Parathyroid adenoma (tissue), 2 donors: ENCODE measurements at regions not wholly inside any gene's neighbourhood (a gene's known extent, or its start where the extent isn't known, plus 50 kb on each side); places are given as distances from the start of the nearest gene placed in this dataset.

ENCODE experiments used
- H2AFZ ChIP-seq: fragments of 300-600 bp; sonication (generic); one replicate; pipeline ENCODE4 v1.7.0; 2017; ENCODE audit warnings: antibody characterized with exemption, mild to moderate bottlenecking
- H3K27ac ChIP-seq: fragments of 300-600 bp; sonication (generic); one replicate; pipeline ENCODE4 v1.7.0; 2017
- H3K27me3 ChIP-seq: fragments of 300-600 bp; sonication (generic); one replicate; pipeline ENCODE4 v1.7.0; 2017; ENCODE audit warnings: low read length; ENCODE audit not compliant: control insufficient read depth, insufficient read depth
- H3K36me3 ChIP-seq: fragments of 300-600 bp; sonication (generic); one replicate; pipeline ENCODE4 v1.7.0; 2017; ENCODE audit warnings: low read length; ENCODE audit not compliant: control insufficient read depth, insufficient read depth
- H3K4me1 ChIP-seq: fragments of 300-600 bp; sonication (generic); one replicate; pipeline ENCODE4 v1.7.0; 2017; ENCODE audit warnings: control low read depth
- H3K4me2 ChIP-seq: fragments of 300-600 bp; sonication (generic); one replicate; pipeline ENCODE4 v1.7.0; 2017; ENCODE audit warnings: low read length
- H3K4me3 ChIP-seq: fragments of 300-600 bp; sonication (generic); one replicate; pipeline ENCODE4 v1.7.0; 2017; ENCODE audit warnings: low read depth, low read length
- H3K79me2 ChIP-seq: fragments of 300-600 bp; sonication (generic); one replicate; pipeline ENCODE4 v1.7.0; 2017; ENCODE audit warnings: control low read depth
- H3K9ac ChIP-seq: fragments of 300-600 bp; sonication (generic); one replicate; pipeline ENCODE4 v1.7.0; 2017; ENCODE audit warnings: mild to moderate bottlenecking
- H3K9me3 ChIP-seq: fragments of 300-600 bp; sonication (generic); one replicate; pipeline ENCODE4 v1.7.0; 2017; ENCODE audit warnings: low read length; ENCODE audit not compliant: control insufficient read depth
- TF ChIP-seq, protein P1 (sequence below): fragments of 300-600 bp; sonication (generic); IDR thresholded peaks from one replicate; pipeline ENCODE4 v1.7.0; 2017; ENCODE audit warnings: antibody characterized with exemption, mild to moderate bottlenecking
- donor health status: primary hyperparathyroidism.

DNA sequence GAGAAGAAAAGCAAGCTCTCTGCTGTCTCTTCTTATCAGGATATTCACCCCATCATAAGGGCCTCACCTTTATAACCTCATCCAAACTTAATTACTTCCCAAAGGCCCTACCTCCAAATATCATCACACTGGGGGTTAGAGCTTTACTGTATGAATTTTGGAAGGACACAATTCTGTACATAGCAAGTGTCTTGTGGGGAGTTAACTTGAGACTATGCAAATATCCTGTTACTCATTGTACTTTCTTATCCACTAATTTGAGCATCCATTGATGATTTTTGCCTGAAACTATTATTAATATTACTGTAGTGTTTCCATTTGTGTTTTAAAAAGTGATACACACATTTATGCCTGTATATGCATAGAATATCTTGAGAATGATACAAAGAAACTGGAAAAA is 129.1 kb upstream of the IVNS1ABP start:
- H3K27ac ChIP-seq, result no peak overlapping the region
- H3K36me3 ChIP-seq, result no peaks in the 10 kb centered on the region
- H3K79me2 ChIP-seq, result no peaks in the 10 kb centered on the region
- no peaks in the 10 kb centered on the region for H3K4me1 ChIP-seq
- H3K9ac ChIP-seq, result no peak overlapping the region
- TF ChIP-seq, protein P1, sequence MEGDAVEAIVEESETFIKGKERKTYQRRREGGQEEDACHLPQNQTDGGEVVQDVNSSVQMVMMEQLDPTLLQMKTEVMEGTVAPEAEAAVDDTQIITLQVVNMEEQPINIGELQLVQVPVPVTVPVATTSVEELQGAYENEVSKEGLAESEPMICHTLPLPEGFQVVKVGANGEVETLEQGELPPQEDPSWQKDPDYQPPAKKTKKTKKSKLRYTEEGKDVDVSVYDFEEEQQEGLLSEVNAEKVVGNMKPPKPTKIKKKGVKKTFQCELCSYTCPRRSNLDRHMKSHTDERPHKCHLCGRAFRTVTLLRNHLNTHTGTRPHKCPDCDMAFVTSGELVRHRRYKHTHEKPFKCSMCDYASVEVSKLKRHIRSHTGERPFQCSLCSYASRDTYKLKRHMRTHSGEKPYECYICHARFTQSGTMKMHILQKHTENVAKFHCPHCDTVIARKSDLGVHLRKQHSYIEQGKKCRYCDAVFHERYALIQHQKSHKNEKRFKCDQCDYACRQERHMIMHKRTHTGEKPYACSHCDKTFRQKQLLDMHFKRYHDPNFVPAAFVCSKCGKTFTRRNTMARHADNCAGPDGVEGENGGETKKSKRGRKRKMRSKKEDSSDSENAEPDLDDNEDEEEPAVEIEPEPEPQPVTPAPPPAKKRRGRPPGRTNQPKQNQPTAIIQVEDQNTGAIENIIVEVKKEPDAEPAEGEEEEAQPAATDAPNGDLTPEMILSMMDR, result no peak
- H3K4me3 ChIP-seq, result no peak overlapping the region
- no peak overlapping the region for H3K4me2 ChIP-seq
- H3K9me3 ChIP-seq, result no peaks in the 10 kb centered on the region
- H2AFZ ChIP-seq, result no peak overlapping the region
- H3K27me3 ChIP-seq, result no peaks in the 10 kb centered on the region

DNA sequence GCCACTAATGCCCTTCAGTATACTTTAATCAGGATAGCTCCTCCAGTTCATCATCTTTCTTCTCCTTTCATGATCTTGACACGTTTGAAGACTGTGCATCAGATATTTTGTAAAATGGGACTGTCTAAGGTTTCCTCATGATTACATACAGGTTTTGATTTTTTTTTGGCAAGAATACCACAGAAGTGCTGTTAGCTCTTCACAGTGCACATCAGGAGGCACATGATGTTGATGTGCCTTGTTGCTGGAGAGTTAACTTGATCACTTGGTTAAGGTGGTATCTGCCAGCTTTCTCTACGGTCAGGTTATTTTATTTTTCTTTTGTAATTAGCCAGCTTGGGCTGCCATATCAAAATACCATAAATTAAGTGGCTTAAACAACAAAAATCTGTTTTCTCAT is 128.6 kb upstream of the IVNS1ABP start:
- H3K4me2 ChIP-seq, result no peak overlapping the region
- H3K4me1 ChIP-seq, result no peaks in the 10 kb centered on the region
- H3K79me2 ChIP-seq, result no peaks in the 10 kb centered on the region
- no peaks in the 10 kb centered on the region for H3K9me3 ChIP-seq
- H3K4me3 ChIP-seq, result no peak overlapping the region
- H3K27ac ChIP-seq, result no peak overlapping the region
- no peaks in the 10 kb centered on the region for H3K36me3 ChIP-seq
- H2AFZ ChIP-seq, result no peak overlapping the region
- H3K27me3 ChIP-seq, result no peaks in the 10 kb centered on the region
- TF ChIP-seq, protein P1, result no peak
- H3K9ac ChIP-seq, result no peak overlapping the region

DNA sequence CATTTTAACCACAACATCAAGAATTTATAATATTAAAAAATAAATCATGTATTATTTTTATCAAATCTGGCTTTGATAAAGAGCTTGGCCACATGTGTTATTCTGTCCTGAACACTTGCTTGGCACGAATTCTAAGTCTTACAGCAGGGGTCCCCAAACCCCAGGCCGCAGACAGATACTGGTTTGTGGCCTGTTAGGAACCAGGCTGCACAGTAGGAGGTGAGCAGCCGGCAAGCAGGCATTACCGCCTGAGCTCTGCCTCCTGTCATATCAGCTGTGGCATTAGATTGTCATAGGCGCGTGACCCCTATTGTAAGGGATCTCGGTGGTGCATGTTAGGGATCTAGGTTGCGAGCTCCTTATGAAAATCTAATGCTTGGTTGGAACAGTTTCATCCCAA is 127.6 kb upstream of the IVNS1ABP start:
- no peak overlapping the region for H3K4me3 ChIP-seq
- no peaks in the 10 kb centered on the region for H3K4me1 ChIP-seq
- H3K36me3 ChIP-seq, result no peaks in the 10 kb centered on the region
- H3K27me3 ChIP-seq, result no peaks in the 10 kb centered on the region
- TF ChIP-seq, protein P1, result no peak
- H3K9ac ChIP-seq, result no peak overlapping the region
- no peak overlapping the region for H3K27ac ChIP-seq
- no peaks in the 10 kb centered on the region for H3K79me2 ChIP-seq
- no peak overlapping the region for H3K4me2 ChIP-seq
- no peak overlapping the region for H2AFZ ChIP-seq
- H3K9me3 ChIP-seq, result no peaks in the 10 kb centered on the region

DNA sequence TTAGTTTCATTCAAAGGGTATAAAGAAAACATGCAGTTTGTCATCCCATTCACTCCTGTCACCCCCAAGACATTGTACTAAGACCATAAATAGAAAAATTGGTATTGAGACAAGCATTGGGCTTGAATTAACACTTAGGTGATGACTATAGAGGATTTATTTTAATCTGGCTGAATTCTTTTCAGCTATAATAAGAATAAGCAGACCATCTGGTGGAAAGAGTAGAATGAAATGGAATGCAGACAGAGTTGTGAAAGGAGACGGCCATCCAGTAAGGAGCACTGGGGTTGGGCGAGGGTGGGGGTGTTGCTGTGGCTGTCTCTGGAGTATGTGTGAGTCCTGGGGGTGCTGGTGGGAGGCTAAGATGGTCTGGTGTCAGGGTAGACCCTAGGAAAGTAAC is 125.0 kb upstream of the IVNS1ABP start:
- Histone ChIP-seq H3K4me1 (no peaks in the 10 kb centered on the region), H2AFZ (no peak overlapping the region), H3K4me3 (no peak overlapping the region), H3K79me2 (no peaks in the 10 kb centered on the region), H3K9ac (no peak overlapping the region), H3K27ac (no peak overlapping the region), H3K9me3 (no peaks in the 10 kb centered on the region), H3K36me3 (no peaks in the 10 kb centered on the region), H3K27me3 (no peaks in the 10 kb centered on the region), H3K4me2 (no peak overlapping the region)
- TF ChIP-seq, protein P1, result no peak

DNA sequence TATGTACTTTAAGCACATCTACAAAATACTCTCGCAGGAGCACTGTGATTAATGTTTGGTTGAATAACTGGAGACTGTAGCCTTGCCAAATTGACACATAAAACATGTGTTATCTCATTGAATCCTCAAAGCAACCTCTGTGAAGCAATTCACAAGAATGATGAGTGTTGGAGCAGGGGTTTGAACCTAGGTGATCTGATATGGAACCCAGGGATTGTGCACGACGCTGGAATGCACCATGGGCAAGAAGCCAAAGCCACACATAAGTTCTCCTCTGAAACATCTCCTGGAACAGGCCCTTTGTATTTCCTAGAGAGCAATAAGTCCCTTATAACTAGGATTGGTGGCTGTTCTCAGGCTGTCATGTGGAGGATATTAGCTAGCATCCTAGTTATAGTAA is 124.6 kb upstream of the IVNS1ABP start:
- Histone ChIP-seq H3K9ac (no peak overlapping the region), H2AFZ (no peak overlapping the region), H3K4me1 (no peaks in the 10 kb centered on the region), H3K27ac (no peak overlapping the region), H3K4me3 (no peak overlapping the region), H3K27me3 (no peaks in the 10 kb centered on the region), H3K36me3 (no peaks in the 10 kb centered on the region), H3K4me2 (no peak overlapping the region), H3K9me3 (no peaks in the 10 kb centered on the region), H3K79me2 (no peaks in the 10 kb centered on the region)
- TF ChIP-seq, protein P1, result no peak
